ENCODE measurements at regions not wholly inside any gene's neighbourhood (a gene's known extent, or its start where the extent isn't known, plus 50 kb on each side); places are given as distances from the start of the nearest gene placed in this dataset.

DNA sequence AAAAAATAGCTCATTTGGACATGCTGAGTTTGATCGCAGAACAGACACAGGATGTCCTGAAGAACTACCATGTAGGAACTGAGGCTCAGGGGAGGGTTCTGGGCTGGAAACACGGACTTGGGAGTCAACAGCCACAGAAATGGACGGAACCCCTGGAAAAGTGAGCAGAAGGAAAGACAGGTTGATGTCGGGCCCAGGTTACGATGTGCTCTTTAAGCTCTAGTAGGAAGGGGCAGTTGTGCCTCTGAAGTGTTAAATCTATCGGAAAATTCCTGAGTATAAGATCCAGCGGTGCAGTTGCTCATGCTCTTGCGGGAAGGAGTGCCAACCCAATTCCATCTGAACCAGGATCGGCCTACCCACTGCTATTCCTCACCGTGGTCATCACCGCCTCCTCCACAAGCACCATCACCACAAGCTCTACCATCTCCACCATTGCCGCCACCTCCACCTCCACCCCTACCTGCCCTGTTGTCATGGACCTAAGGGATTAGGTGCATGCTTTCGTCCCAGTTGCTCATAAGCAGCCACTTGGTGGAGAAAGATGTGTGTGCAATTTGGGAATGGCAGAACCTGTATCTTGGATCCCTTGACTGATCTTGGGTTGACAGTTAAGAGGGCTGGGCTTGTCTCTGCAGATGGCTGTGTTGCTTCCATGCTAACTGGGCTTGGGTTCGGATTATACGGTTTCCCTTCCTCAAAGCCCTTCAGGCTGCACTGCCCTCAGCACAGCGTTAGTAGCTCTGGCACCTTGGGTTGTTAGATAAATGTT lies 108.5 kb downstream of the ASB7 start (continued):
- TF ChIP-seq, protein P1, sequence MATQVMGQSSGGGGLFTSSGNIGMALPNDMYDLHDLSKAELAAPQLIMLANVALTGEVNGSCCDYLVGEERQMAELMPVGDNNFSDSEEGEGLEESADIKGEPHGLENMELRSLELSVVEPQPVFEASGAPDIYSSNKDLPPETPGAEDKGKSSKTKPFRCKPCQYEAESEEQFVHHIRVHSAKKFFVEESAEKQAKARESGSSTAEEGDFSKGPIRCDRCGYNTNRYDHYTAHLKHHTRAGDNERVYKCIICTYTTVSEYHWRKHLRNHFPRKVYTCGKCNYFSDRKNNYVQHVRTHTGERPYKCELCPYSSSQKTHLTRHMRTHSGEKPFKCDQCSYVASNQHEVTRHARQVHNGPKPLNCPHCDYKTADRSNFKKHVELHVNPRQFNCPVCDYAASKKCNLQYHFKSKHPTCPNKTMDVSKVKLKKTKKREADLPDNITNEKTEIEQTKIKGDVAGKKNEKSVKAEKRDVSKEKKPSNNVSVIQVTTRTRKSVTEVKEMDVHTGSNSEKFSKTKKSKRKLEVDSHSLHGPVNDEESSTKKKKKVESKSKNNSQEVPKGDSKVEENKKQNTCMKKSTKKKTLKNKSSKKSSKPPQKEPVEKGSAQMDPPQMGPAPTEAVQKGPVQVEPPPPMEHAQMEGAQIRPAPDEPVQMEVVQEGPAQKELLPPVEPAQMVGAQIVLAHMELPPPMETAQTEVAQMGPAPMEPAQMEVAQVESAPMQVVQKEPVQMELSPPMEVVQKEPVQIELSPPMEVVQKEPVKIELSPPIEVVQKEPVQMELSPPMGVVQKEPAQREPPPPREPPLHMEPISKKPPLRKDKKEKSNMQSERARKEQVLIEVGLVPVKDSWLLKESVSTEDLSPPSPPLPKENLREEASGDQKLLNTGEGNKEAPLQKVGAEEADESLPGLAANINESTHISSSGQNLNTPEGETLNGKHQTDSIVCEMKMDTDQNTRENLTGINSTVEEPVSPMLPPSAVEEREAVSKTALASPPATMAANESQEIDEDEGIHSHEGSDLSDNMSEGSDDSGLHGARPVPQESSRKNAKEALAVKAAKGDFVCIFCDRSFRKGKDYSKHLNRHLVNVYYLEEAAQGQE (tag by site-specific recombination; IDR thresholded peaks at IDR 0.05): no peak
- no peak for TF ChIP-seq ZSCAN30 (tag by site-specific recombination; IDR thresholded peaks at IDR 0.05)
- TF ChIP-seq ZNF792 (tag by site-specific recombination; IDR thresholded peaks at IDR 0.05): no peak
- TF ChIP-seq ZNF19 (tag by site-specific recombination; IDR thresholded peaks at IDR 0.05; ENCODE audit: low read depth): no peak
- no peak for TF ChIP-seq ZBTB8A (tag by site-specific recombination; IDR thresholded peaks at IDR 0.05)
- no peak for TF ChIP-seq MEIS1 (CRISPR knock-in tag; IDR thresholded peaks at IDR 0.05; ENCODE audit: borderline replicate concordance)

GRCh38 chr15:100711516-100712021 lies 109.2 kb downstream of the ASB7 start:
- Histone ChIP-seq H3K4me1 (ENCODE audit: control insufficient read depth, insufficient read depth, low read length) (no peaks in the 10 kb centered on the region), H3K4me3 (ENCODE audit: low read depth, low read length) (no peak overlapping the region), H3K36me3 (ENCODE audit: control insufficient read depth in 2 of 2, insufficient read depth in 1 of 2, low read length in 2 of 2) (no peaks in the 10 kb centered on the region), H3K27ac (ENCODE audit: extremely low read depth, low read depth, low read length) (no peak overlapping the region), H3K9me3 (ENCODE audit: control insufficient read depth, insufficient read depth, low read depth, low read length) (no peaks in the 10 kb centered on the region)
- no peak for TF ChIP-seq ZBTB1 (tag by site-specific recombination; IDR thresholded peaks at IDR 0.05)
- TF ChIP-seq ZNF404 (tag by site-specific recombination; IDR thresholded peaks at IDR 0.05): no peak
- TF ChIP-seq, protein P2, sequence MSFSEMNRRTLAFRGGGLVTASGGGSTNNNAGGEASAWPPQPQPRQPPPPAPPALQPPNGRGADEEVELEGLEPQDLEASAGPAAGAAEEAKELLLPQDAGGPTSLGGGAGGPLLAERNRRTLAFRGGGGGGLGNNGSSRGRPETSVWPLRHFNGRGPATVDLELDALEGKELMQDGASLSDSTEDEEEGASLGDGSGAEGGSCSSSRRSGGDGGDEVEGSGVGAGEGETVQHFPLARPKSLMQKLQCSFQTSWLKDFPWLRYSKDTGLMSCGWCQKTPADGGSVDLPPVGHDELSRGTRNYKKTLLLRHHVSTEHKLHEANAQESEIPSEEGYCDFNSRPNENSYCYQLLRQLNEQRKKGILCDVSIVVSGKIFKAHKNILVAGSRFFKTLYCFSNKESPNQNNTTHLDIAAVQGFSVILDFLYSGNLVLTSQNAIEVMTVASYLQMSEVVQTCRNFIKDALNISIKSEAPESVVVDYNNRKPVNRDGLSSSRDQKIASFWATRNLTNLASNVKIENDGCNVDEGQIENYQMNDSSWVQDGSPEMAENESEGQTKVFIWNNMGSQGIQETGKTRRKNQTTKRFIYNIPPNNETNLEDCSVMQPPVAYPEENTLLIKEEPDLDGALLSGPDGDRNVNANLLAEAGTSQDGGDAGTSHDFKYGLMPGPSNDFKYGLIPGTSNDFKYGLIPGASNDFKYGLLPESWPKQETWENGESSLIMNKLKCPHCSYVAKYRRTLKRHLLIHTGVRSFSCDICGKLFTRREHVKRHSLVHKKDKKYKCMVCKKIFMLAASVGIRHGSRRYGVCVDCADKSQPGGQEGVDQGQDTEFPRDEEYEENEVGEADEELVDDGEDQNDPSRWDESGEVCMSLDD (tag by site-specific recombination; IDR thresholded peaks at IDR 0.05): no peak
- no peak for TF ChIP-seq IKZF3 (tag by site-specific recombination; IDR thresholded peaks at IDR 0.05)
- no peak for TF ChIP-seq ZNF776 (tag by site-specific recombination; IDR thresholded peaks at IDR 0.05; ENCODE audit: borderline replicate concordance)
- TF ChIP-seq, protein P3, sequence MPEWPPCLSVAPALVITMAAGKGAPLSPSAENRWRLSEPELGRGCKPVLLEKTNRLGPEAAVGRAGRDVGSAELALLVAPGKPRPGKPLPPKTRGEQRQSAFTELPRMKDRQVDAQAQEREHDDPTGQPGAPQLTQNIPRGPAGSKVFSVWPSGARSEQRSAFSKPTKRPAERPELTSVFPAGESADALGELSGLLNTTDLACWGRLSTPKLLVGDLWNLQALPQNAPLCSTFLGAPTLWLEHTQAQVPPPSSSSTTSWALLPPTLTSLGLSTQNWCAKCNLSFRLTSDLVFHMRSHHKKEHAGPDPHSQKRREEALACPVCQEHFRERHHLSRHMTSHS (tag by site-specific recombination; IDR thresholded peaks at IDR 0.05): no peak
- CTCF ChIA-PET: interaction anchor here (1.2 to 1.5 kb wide), 2 partner anchors 155 to 161 kb away, joined by 3 read pairs; no protein-coding TSS in a partner anchor
- POLR2A ChIA-PET: no interaction called here

GRCh38 chr15:100712226-100712625 lies 109.8 kb downstream of the ASB7 start:
- CTCF ChIA-PET: interaction anchor here (1.2 to 1.5 kb wide), 2 partner anchors 154 to 161 kb away, joined by 3 read pairs; no protein-coding TSS in a partner anchor
- no peaks in the 10 kb centered on the region for H3K9me3 ChIP-seq (ENCODE audit: control insufficient read depth, insufficient read depth, low read depth, low read length)
- H3K4me1 ChIP-seq (ENCODE audit: control insufficient read depth, insufficient read depth, low read length): no peaks in the 10 kb centered on the region
- H3K27ac ChIP-seq (ENCODE audit: extremely low read depth, low read depth, low read length): no peak overlapping the region
- H3K36me3 ChIP-seq (ENCODE audit: control insufficient read depth in 2 of 2, insufficient read depth in 1 of 2, low read length in 2 of 2): no peaks in the 10 kb centered on the region
- POLR2A ChIA-PET: interaction anchor here (1.7 kb wide), 1 partner anchor 10 kb away, joined by 3 read pairs; no protein-coding TSS in a partner anchor
- H3K4me3 ChIP-seq (ENCODE audit: low read depth, low read length): no peak overlapping the region
- TF ChIP-seq ZSCAN16 (tag by site-specific recombination; IDR thresholded peaks at IDR 0.05): no peak
- TF ChIP-seq, protein P4, sequence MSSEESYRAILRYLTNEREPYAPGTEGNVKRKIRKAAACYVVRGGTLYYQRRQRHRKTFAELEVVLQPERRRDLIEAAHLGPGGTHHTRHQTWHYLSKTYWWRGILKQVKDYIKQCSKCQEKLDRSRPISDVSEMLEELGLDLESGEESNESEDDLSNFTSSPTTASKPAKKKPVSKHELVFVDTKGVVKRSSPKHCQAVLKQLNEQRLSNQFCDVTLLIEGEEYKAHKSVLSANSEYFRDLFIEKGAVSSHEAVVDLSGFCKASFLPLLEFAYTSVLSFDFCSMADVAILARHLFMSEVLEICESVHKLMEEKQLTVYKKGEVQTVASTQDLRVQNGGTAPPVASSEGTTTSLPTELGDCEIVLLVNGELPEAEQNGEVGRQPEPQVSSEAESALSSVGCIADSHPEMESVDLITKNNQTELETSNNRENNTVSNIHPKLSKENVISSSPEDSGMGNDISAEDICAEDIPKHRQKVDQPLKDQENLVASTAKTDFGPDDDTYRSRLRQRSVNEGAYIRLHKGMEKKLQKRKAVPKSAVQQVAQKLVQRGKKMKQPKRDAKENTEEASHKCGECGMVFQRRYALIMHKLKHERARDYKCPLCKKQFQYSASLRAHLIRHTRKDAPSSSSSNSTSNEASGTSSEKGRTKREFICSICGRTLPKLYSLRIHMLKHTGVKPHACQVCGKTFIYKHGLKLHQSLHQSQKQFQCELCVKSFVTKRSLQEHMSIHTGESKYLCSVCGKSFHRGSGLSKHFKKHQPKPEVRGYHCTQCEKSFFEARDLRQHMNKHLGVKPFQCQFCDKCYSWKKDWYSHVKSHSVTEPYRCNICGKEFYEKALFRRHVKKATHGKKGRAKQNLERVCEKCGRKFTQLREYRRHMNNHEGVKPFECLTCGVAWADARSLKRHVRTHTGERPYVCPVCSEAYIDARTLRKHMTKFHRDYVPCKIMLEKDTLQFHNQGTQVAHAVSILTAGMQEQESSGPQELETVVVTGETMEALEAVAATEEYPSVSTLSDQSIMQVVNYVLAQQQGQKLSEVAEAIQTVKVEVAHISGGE (tag by site-specific recombination; conservative IDR thresholded peaks at IDR 0.05; ENCODE audit: low read depth): no peak
- TF ChIP-seq ZFHX2 (tag by site-specific recombination; conservative IDR thresholded peaks at IDR 0.05): no peak
- no peak for TF ChIP-seq ZBTB1 (tag by site-specific recombination; IDR thresholded peaks at IDR 0.05)
- TF ChIP-seq SCRT1 (tag by site-specific recombination; IDR thresholded peaks at IDR 0.05; ENCODE audit: borderline replicate concordance): no peak
- no peak for TF ChIP-seq ZNF530 (tag by site-specific recombination; IDR thresholded peaks at IDR 0.05; ENCODE audit: low read depth)
- no peak for TF ChIP-seq ZNF24 (tag by site-specific recombination; IDR thresholded peaks at IDR 0.05)
- TF ChIP-seq ZNF211 (tag by site-specific recombination; IDR thresholded peaks at IDR 0.05; ENCODE audit: low read depth): no peak
- no peak for TF ChIP-seq KLF9 (tag by site-specific recombination; IDR thresholded peaks at IDR 0.05; ENCODE audit: low read depth)
- no peak for TF ChIP-seq ZNF747 (tag by site-specific recombination; IDR thresholded peaks at IDR 0.05)

Data from HEK293 (cell line).